IMR-90 (cell line): ENCODE measurements at regions not wholly inside any gene's neighbourhood (a gene's known extent, or its start where the extent isn't known, plus 50 kb on each side); places are given as distances from the start of the nearest gene placed in this dataset.
"Not testable (repeated sequence)": the region's sequence is repeated elsewhere in the genome, so short reads cannot be mapped to it uniquely, and the experiment has no call there.

ENCODE experiments used
- ATAC-seq: fragments of 200-7000 bp; cut with Tn5 transposase; 2 replicates; pipeline ENCODE4 v1.9.1; 2020; ENCODE audit warnings: low read depth, mild to moderate bottlenecking, moderate library complexity
- BruUV-seq: library from RNA; stranded (reverse); fragments of 400-500 nt; replicated peaks from 2 replicates; lab custom pipeline; 2021; lab: Mats Ljungman, UMichigan
- CTCF ChIA-PET: fragments of 300-600 bp; formaldehyde crosslinking; extraction: SDS; loops from one replicate; lab custom pipeline; 2021; ENCODE audit warnings: antibody characterized with exemption; lab: Yijun Ruan, JAX
- POLR2A ChIA-PET: fragments of 300-600 bp; sonication (Branson Sonifier 250); formaldehyde crosslinking; loops from one replicate; lab custom pipeline; 2022; ENCODE audit warnings: antibody characterized with exemption; ENCODE audit not compliant: unreplicated experiment; lab: Charles Lee
- DNase-seq: peaks from one replicate; pipeline ENCODE4 v3.0.0; 2013
- H2AFZ ChIP-seq: replicated peaks from 2 replicates; pipeline ENCODE3; 2013; ENCODE audit warnings: low read length, mild to moderate bottlenecking; ENCODE audit not compliant: poor library complexity
- H2AK5ac ChIP-seq: 2 replicates; pipeline ENCODE4 v1.6.1; 2013; ENCODE audit warnings: low read depth, low read length, inconsistent platforms
- H2AK9ac ChIP-seq: replicated peaks from 2 replicates; pipeline ENCODE3; 2013; ENCODE audit warnings: mild to moderate bottlenecking, low read depth, low read length, moderate library complexity; ENCODE audit not compliant: poor library complexity
- H2BK120ac ChIP-seq: 2 replicates; pipeline ENCODE4 v1.6.1; 2013; ENCODE audit warnings: low read depth, low read length, inconsistent platforms
- H2BK15ac ChIP-seq: 3 replicates; pipeline ENCODE4 v1.6.1; 2013; ENCODE audit warnings: low read depth, low read length, inconsistent platforms
- H2BK20ac ChIP-seq: 2 replicates; pipeline ENCODE4 v1.6.1; 2013; ENCODE audit warnings: low read depth, mild to moderate bottlenecking, inconsistent platforms, low read length, moderate library complexity
- H2BK5ac ChIP-seq: 2 replicates; pipeline ENCODE4 v1.6.1; 2013; ENCODE audit warnings: mild to moderate bottlenecking, low read depth, low read length, inconsistent platforms; ENCODE audit not compliant: poor library complexity, severe bottlenecking
- H3K14ac ChIP-seq: replicated peaks from 2 replicates; pipeline ENCODE4 v1.6.1; 2013; ENCODE audit warnings: low read depth, low read length, inconsistent platforms
- H3K18ac ChIP-seq: 2 replicates; pipeline ENCODE4 v1.6.1; 2013; ENCODE audit warnings: low read depth, low read length, control low read depth
- H3K23ac ChIP-seq: 2 replicates; pipeline ENCODE4 v1.6.1; 2013; ENCODE audit warnings: low read depth, low read length, inconsistent platforms
- H3K27ac ChIP-seq: 2 replicates; pipeline ENCODE4 v1.5.1; 2013; ENCODE audit warnings: mild to moderate bottlenecking, control low read depth, low read length; ENCODE audit not compliant: insufficient read depth
- H3K27me3 ChIP-seq: 2 replicates; pipeline ENCODE4 v1.6.1; 2013; ENCODE audit warnings: low read length; ENCODE audit not compliant: control insufficient read depth, insufficient read depth
- H3K36me3 ChIP-seq: 2 replicates; pipeline ENCODE4 v1.6.1; 2013; ENCODE audit warnings: low read length, mixed read lengths; ENCODE audit not compliant: control insufficient read depth, insufficient read depth
- H3K4ac ChIP-seq: 2 replicates; pipeline ENCODE4 v1.6.1; 2013; ENCODE audit warnings: low read depth, low read length, inconsistent platforms
- H3K4me1 ChIP-seq: 2 replicates; pipeline ENCODE4 v1.6.1; 2013; ENCODE audit warnings: low read length, mixed read lengths; ENCODE audit not compliant: control insufficient read depth, insufficient read depth
- H3K4me2 ChIP-seq: 2 replicates; pipeline ENCODE4 v1.6.1; 2013; ENCODE audit warnings: low read depth, mild to moderate bottlenecking, control low read depth, low read length, moderate library complexity
- H3K4me3 ChIP-seq: 2 replicates; pipeline ENCODE4 v1.5.1; 2013; ENCODE audit warnings: low read depth, mild to moderate bottlenecking, control low read depth, low read length, moderate library complexity; ENCODE audit not compliant: insufficient read depth
- H3K56ac ChIP-seq: 2 replicates; pipeline ENCODE4 v1.6.1; 2013; ENCODE audit warnings: low read length, inconsistent platforms; ENCODE audit not compliant: insufficient read depth; ENCODE audit errors: extremely low read depth
- H3K79me1 ChIP-seq, 2 experiments: 2 replicates each; pipeline ENCODE4 v1.6.1; 2013; ENCODE audit warnings: low read length in 2 of 2, inconsistent platforms in 1 of 2, low read depth in 1 of 2
- H3K9ac ChIP-seq: 2 replicates; pipeline ENCODE4 v1.6.1; 2013; ENCODE audit warnings: low read depth, low read length, control low read depth
- H3K9me1 ChIP-seq: 2 replicates; pipeline ENCODE4 v1.6.1; 2013; ENCODE audit warnings: low read length, inconsistent platforms; ENCODE audit not compliant: insufficient read depth
- H3K9me3 ChIP-seq: 2 replicates; pipeline ENCODE4 v1.6.1; 2013; ENCODE audit warnings: low read length; ENCODE audit not compliant: control insufficient read depth, insufficient read depth
- H4K20me1 ChIP-seq: 2 replicates; pipeline ENCODE4 v1.6.1; 2013; ENCODE audit warnings: low read length, inconsistent platforms; ENCODE audit not compliant: insufficient read depth
- H4K5ac ChIP-seq: 2 replicates; pipeline ENCODE4 v1.6.1; 2013; ENCODE audit warnings: mild to moderate bottlenecking, low read depth, low read length, control low read depth
- H4K8ac ChIP-seq, 2 experiments: 2 replicates each; pipeline ENCODE4 v1.6.1; 2013; ENCODE audit warnings: low read depth in 2 of 2, low read length in 2 of 2, control low read depth in 1 of 2, inconsistent platforms in 1 of 2
- H4K91ac ChIP-seq: 2 replicates; pipeline ENCODE4 v1.6.1; 2013; ENCODE audit warnings: low read depth, low read length, inconsistent platforms; ENCODE audit not compliant: insufficient read depth
- WGBS, 2 experiments: methylation state at CpG; one replicate each; pipeline versions ENCODE4 v1.1.5 to v1.1.7; 2013; ENCODE audit warnings: missing lambda C conversion rate in 2 of 2; ENCODE audit not compliant: insufficient read length in 1 of 2; ENCODE audit errors: extremely low coverage in 2 of 2; 5-methylcytosine and 5-hydroxymethylcytosine counted together
- dilution Hi-C: fragments of 300-500 bp; cut with HindIII; formaldehyde crosslinking; loops from one replicate; pipeline ENCODE4 v1.14.3; 2018; ENCODE audit warnings: low sequenced_read_pairs; ENCODE audit not compliant: unreplicated experiment
- in situ Hi-C: fragments of 300-500 bp; cut with MboI; formaldehyde crosslinking; loops from 3 replicates; pipeline ENCODE4 v1.14.3; 2019; ENCODE audit warnings: low sequenced_read_pairs, inconsistent platforms, mixed read lengths
- intact Hi-C: fragments of 100-400 bp; cut with micrococcal nuclease; formaldehyde crosslinking; loops from 2 replicates; pipeline ENCODE4 v1.10.0; 2022

- WGBS, 2 experiments = 0% methylated on average over 1 of the region's 4 CpGs; no CpG with 5 or more reads in 1 of the 2 experiments
- in situ Hi-C loops = not testable (repeated sequence)
Observed at GRCh38 chr7:6903792-6904191, 77.7 kb upstream of the CCZ1B start.

More at GRCh38 chr7:6903792-6904191, 77.7 kb upstream of the CCZ1B start:
- H3K56ac ChIP-seq, H2BK5ac ChIP-seq, ATAC-seq, CTCF ChIA-PET, H3K23ac ChIP-seq, DNase-seq, BruUV-seq, H3K4me1 ChIP-seq, H3K4me2 ChIP-seq, H2AFZ ChIP-seq, H2AK5ac ChIP-seq, H3K4me3 ChIP-seq, H3K9me1 ChIP-seq, H3K14ac ChIP-seq, H4K20me1 ChIP-seq, H3K9ac ChIP-seq, H4K8ac ChIP-seq, H2BK20ac ChIP-seq, H2AK9ac ChIP-seq, H3K18ac ChIP-seq, H2BK120ac ChIP-seq, H3K9me3 ChIP-seq, H3K27ac ChIP-seq, H4K91ac ChIP-seq, POLR2A ChIA-PET, H3K27me3 ChIP-seq, H2BK15ac ChIP-seq, dilution Hi-C loops, H4K5ac ChIP-seq, H3K36me3 ChIP-seq, H3K79me1 ChIP-seq, H3K4ac ChIP-seq, intact Hi-C loops: not testable (repeated sequence)
